SK-N-SH treated with all-trans-retinoic acid at 6 μM for 48 hours (cell line): ENCODE measurements at regions not wholly inside any gene's neighbourhood (a gene's known extent, or its start where the extent isn't known, plus 50 kb on each side); places are given as distances from the start of the nearest gene placed in this dataset.

Source experiments
- ATAC-seq: fragments of 200-7000 bp; cut with Tn5 transposase; 3 replicates; pipeline ENCODE4 v1.9.1; 2020; ENCODE audit warnings: mild to moderate bottlenecking, moderate library complexity
- ARNTL ChIP-seq: fragments of 450-650 bp; formaldehyde crosslinking; IDR thresholded peaks from 2 replicates; pipeline ENCODE4 v1.5.0; 2020; ENCODE audit warnings: low read depth, mild to moderate bottlenecking, moderate library complexity, borderline replicate concordance
- BACH2 ChIP-seq: fragments of 250-450 bp; sonication (Bioruptor Pico); IDR thresholded peaks from 2 replicates; pipeline ENCODE4 v1.9.0; 2021; ENCODE audit warnings: mild to moderate bottlenecking, borderline replicate concordance
- CREB5 ChIP-seq: fragments of 250-450 bp; sonication (Bioruptor Pico); IDR thresholded peaks from 2 replicates; pipeline ENCODE4 v1.5.1; 2020; ENCODE audit warnings: low read depth, mild to moderate bottlenecking, moderate library complexity
- CSDC2 ChIP-seq: fragments of 250-450 bp; sonication (Bioruptor Pico); IDR thresholded peaks from 2 replicates; pipeline ENCODE4 v1.5.0; 2020; ENCODE audit warnings: mild to moderate bottlenecking, moderate library complexity
- CSRNP3 ChIP-seq: fragments of 250-450 bp; sonication (Bioruptor Pico); IDR thresholded peaks from 2 replicates; pipeline ENCODE4 v1.5.1; 2021; ENCODE audit warnings: mild to moderate bottlenecking, moderate library complexity
- ESRRG ChIP-seq: fragments of 250-450 bp; sonication (Bioruptor Pico); IDR thresholded peaks from 2 replicates; pipeline ENCODE4 v1.6.1; 2021; ENCODE audit warnings: mild to moderate bottlenecking
- GLIS3 ChIP-seq: fragments of 250-450 bp; sonication (Bioruptor Pico); IDR thresholded peaks from 2 replicates; pipeline ENCODE4 v1.5.0; 2020; ENCODE audit warnings: mild to moderate bottlenecking, moderate library complexity
- ISL1 ChIP-seq: fragments of 250-450 bp; sonication (Bioruptor Pico); IDR thresholded peaks from 2 replicates; pipeline ENCODE4 v2.1.2; 2022; ENCODE audit warnings: mild to moderate bottlenecking, moderate library complexity
- OSR1 ChIP-seq: fragments of 250-450 bp; sonication (Bioruptor Pico); IDR thresholded peaks from 2 replicates; pipeline ENCODE4 v1.8.0; 2022; ENCODE audit warnings: moderate library complexity, mild to moderate bottlenecking, inconsistent platforms
- PATZ1 ChIP-seq: fragments of 250-450 bp; sonication (Bioruptor Pico); IDR thresholded peaks from 2 replicates; pipeline ENCODE4 v1.8.0; 2020; ENCODE audit warnings: mild to moderate bottlenecking, moderate library complexity, borderline replicate concordance
- POU6F1 ChIP-seq: fragments of 250-450 bp; sonication (Bioruptor Pico); IDR thresholded peaks from 2 replicates; pipeline ENCODE4 v1.8.0; 2021; ENCODE audit warnings: low read depth, mild to moderate bottlenecking, moderate library complexity, borderline replicate concordance
- PPARA ChIP-seq: fragments of 250-450 bp; sonication (Bioruptor Pico); IDR thresholded peaks from 2 replicates; pipeline ENCODE4 v1.5.0; 2020; ENCODE audit warnings: mild to moderate bottlenecking, borderline replicate concordance
- RARB ChIP-seq: fragments of 250-450 bp; sonication (Bioruptor Pico); IDR thresholded peaks from 2 replicates; pipeline ENCODE4 v1.8.0; 2021; ENCODE audit warnings: mild to moderate bottlenecking, moderate library complexity
- SNAI2 ChIP-seq: fragments of 250-450 bp; sonication (Bioruptor Pico); IDR thresholded peaks from 2 replicates; pipeline ENCODE4 v1.5.0; 2020; ENCODE audit warnings: mild to moderate bottlenecking, moderate library complexity
- TOX ChIP-seq: fragments of 250-450 bp; sonication (Bioruptor Pico); IDR thresholded peaks from 2 replicates; pipeline ENCODE4 v1.8.0; 2021; ENCODE audit warnings: mild to moderate bottlenecking, moderate library complexity, borderline replicate concordance
- TSHZ2 ChIP-seq: fragments of 250-450 bp; sonication (Bioruptor Pico); IDR thresholded peaks from 2 replicates; pipeline ENCODE4 v1.5.0; 2020; ENCODE audit warnings: mild to moderate bottlenecking, moderate library complexity
- ZC3H10 ChIP-seq: fragments of 250-450 bp; sonication (Bioruptor Pico); IDR thresholded peaks from 2 replicates; pipeline ENCODE4 v1.5.1; 2021; ENCODE audit warnings: mild to moderate bottlenecking, moderate library complexity
- ZFP3 ChIP-seq: fragments of 250-450 bp; sonication (Bioruptor Pico); IDR thresholded peaks from 2 replicates; pipeline ENCODE4 v1.5.0; 2020; ENCODE audit warnings: mild to moderate bottlenecking, moderate library complexity
- ZFP30 ChIP-seq: fragments of 450-650 bp; formaldehyde crosslinking; IDR thresholded peaks from 2 replicates; pipeline ENCODE4 v1.5.0; 2022; ENCODE audit warnings: mild to moderate bottlenecking, moderate library complexity
- ZNF565 ChIP-seq: fragments of 450-650 bp; formaldehyde crosslinking; conservative IDR thresholded peaks from 2 replicates; pipeline ENCODE4 v1.5.0; 2020; ENCODE audit warnings: low read depth, mild to moderate bottlenecking, moderate library complexity
- ZNF70 ChIP-seq: fragments of 450-650 bp; formaldehyde crosslinking; IDR thresholded peaks from 2 replicates; pipeline ENCODE4 v1.5.0; 2020; ENCODE audit warnings: mild to moderate bottlenecking, moderate library complexity

- no peak for TF ChIP-seq ARNTL (CRISPR knock-in tag)
- TF ChIP-seq CREB5 (CRISPR knock-in tag), result no peak
- TF ChIP-seq POU6F1 (CRISPR knock-in tag), result no peak
- no peak for TF ChIP-seq PATZ1 (CRISPR knock-in tag)
- no peak for TF ChIP-seq PPARA (CRISPR knock-in tag)
- TF ChIP-seq OSR1 (CRISPR knock-in tag), result no peak
- TF ChIP-seq ZFP30 (CRISPR knock-in tag), result no peak
- TF ChIP-seq ZC3H10 (CRISPR knock-in tag), result no peak
- TF ChIP-seq CSDC2 (CRISPR knock-in tag), result no peak
- TF ChIP-seq ZNF565 (CRISPR knock-in tag), result no peak
- TF ChIP-seq ESRRG (CRISPR knock-in tag), result no peak
- no peak for TF ChIP-seq TSHZ2 (CRISPR knock-in tag)
- no peak for TF ChIP-seq BACH2 (CRISPR knock-in tag)
- no peak for TF ChIP-seq ZNF70
- TF ChIP-seq ISL1 (CRISPR knock-in tag), result no peak
- no peak for TF ChIP-seq RARB (CRISPR knock-in tag)
- no peak for TF ChIP-seq ZFP3 (CRISPR knock-in tag)
- ATAC-seq, result no peak
Measured at GRCh38 chr1:81374481-81374880, 426.3 kb upstream of the ADGRL2 start.

- ATAC-seq, result no peak
- TF ChIP-seq ZC3H10 (CRISPR knock-in tag) (no peak), SNAI2 (CRISPR knock-in tag) (no peak), ZNF70 (no peak), PATZ1 (CRISPR knock-in tag) (no peak), ESRRG (CRISPR knock-in tag) (no peak), ARNTL (CRISPR knock-in tag) (no peak)
Measured at GRCh38 chr1:81371864-81372263, 428.9 kb upstream of the ADGRL2 start.

- TF ChIP-seq OSR1 (CRISPR knock-in tag), result no peak
- TF ChIP-seq ESRRG (CRISPR knock-in tag), result no peak
- TF ChIP-seq ZC3H10 (CRISPR knock-in tag), result no peak
- ATAC-seq, result no peak
Measured at GRCh38 chr1:81369833-81370232, 430.9 kb upstream of the ADGRL2 start.

GRCh38 chr1:81366173-81366572, 434.6 kb upstream of the ADGRL2 start:
- ATAC-seq, result no peak
- TF ChIP-seq RARB (CRISPR knock-in tag) (no peak), TOX (CRISPR knock-in tag) (no peak), CSDC2 (CRISPR knock-in tag) (no peak), ZFP3 (CRISPR knock-in tag) (no peak), CREB5 (CRISPR knock-in tag) (no peak), POU6F1 (CRISPR knock-in tag) (no peak), GLIS3 (CRISPR knock-in tag) (no peak), ARNTL (CRISPR knock-in tag) (no peak), ZC3H10 (CRISPR knock-in tag) (no peak), ZFP30 (CRISPR knock-in tag) (no peak), PPARA (CRISPR knock-in tag) (no peak), CSRNP3 (CRISPR knock-in tag) (no peak), ZNF70 (no peak)
